A549 (cell line): ENCODE measurements at regions not wholly inside any gene's neighbourhood (a gene's known extent, or its start where the extent isn't known, plus 50 kb on each side); places are given as distances from the start of the nearest gene placed in this dataset.

ENCODE experiments used
- ATAC-seq, 2 experiments: fragments of 200-7000 bp in 1 of 2; fragments of >200 bp in 1 of 2; cut with Nextera tagmentation in 1 of 2; cut with Tn5 transposase in 1 of 2; 3 replicates each; pipeline versions ENCODE4 v1.8.0 to v1.9.1; 2018 to 2020; ENCODE audit warnings: mild to moderate bottlenecking in 1 of 2, moderate library complexity in 1 of 2
- CTCF ChIA-PET: fragments of 300-600 bp; sonication (Branson Sonifier 250); formaldehyde crosslinking; extraction: SDS; loops from one replicate; lab custom pipeline; 2021; ENCODE audit warnings: antibody characterized with exemption, inconsistent platforms; lab: Yijun Ruan, JAX
- POLR2A ChIA-PET: fragments of 350-600 bp; formaldehyde crosslinking; extraction: SDS; loops from one replicate; lab custom pipeline; 2021; ENCODE audit warnings: antibody characterized with exemption, inconsistent platforms; lab: Yijun Ruan, JAX
- DNase-seq, 2 experiments: peaks; one replicate each; pipeline versions ENCODE4 v3.0.0 to v3.0.0-alpha.2; 2011 to 2016; ENCODE audit warnings: low read depth in 1 of 2, low spot score in 1 of 2
- FAIRE-seq: peaks from 2 replicates; lab custom pipeline; 2011; peaks lifted over from hg19 to GRCh38; lab: Jason Lieb, UNC
- H3K27ac ChIP-seq, 2 experiments: fragments of >200 bp; sonication (Bioruptor Twin); formaldehyde crosslinking; 3 replicates each; pipeline ENCODE4 v1.5.1; 2016 to 2017
- H3K4me1 ChIP-seq: fragments of >200 bp; sonication (Bioruptor Twin); formaldehyde crosslinking; 3 replicates; pipeline ENCODE4 v1.6.1; 2016
- H3K4me2 ChIP-seq: fragments of >200 bp; sonication (Bioruptor Twin); formaldehyde crosslinking; 3 replicates; pipeline ENCODE4 v1.6.1; 2016
- H3K4me3 ChIP-seq: fragments of >200 bp; sonication (Bioruptor Twin); formaldehyde crosslinking; 3 replicates; pipeline ENCODE4 v1.5.1; 2016
- H3K9me3 ChIP-seq: fragments of >200 bp; sonication (Bioruptor Twin); formaldehyde crosslinking; 3 replicates; pipeline ENCODE4 v1.6.1; 2016
- EHMT2 ChIP-seq: fragments of 200-600 bp; sonication (generic); IDR thresholded peaks from 2 replicates; pipeline ENCODE4 v1.6.1; 2016; ENCODE audit warnings: antibody characterized with exemption, low read depth, mild to moderate bottlenecking, moderate library complexity
- ESRRA ChIP-seq: fragments of 150-350 bp; IDR thresholded peaks from 2 replicates; pipeline ENCODE4 v1.6.1; 2014; ENCODE audit warnings: mild to moderate bottlenecking, low read length, borderline replicate concordance
- FOSB ChIP-seq: fragments of 250-450 bp; sonication (Bioruptor Pico); IDR thresholded peaks from 2 replicates; pipeline ENCODE4 v1.5.0; 2020; ENCODE audit warnings: mild to moderate bottlenecking, moderate library complexity
- FOSL2 ChIP-seq, 2 experiments: fragments of 450-650 bp in 1 of 2; fragments of >200 bp in 1 of 2; sonication (Bioruptor Twin) in 1 of 2; formaldehyde crosslinking; IDR thresholded peaks; 2 replicates each; pipeline versions ENCODE4 v1.5.0 to v1.6.1; 2016 to 2020; ENCODE audit warnings: mild to moderate bottlenecking in 1 of 2, moderate library complexity in 1 of 2
- HDAC2 ChIP-seq: fragments of 200-600 bp; sonication (generic); IDR thresholded peaks from 2 replicates; pipeline ENCODE4 v1.6.1; 2016
- HOXB5 ChIP-seq: fragments of 250-450 bp; sonication (Bioruptor Pico); IDR thresholded peaks from 2 replicates; pipeline ENCODE4 v1.5.0; 2020; ENCODE audit warnings: mild to moderate bottlenecking, moderate library complexity
- KDM1A ChIP-seq: fragments of 200-600 bp; sonication (generic); IDR thresholded peaks from 2 replicates; pipeline ENCODE4 v1.6.1; 2016; ENCODE audit warnings: low read depth, mild to moderate bottlenecking
- KDM5A ChIP-seq: fragments of 200-600 bp; sonication (generic); IDR thresholded peaks from 2 replicates; pipeline ENCODE4 v1.6.1; 2016; ENCODE audit warnings: antibody characterized with exemption, mild to moderate bottlenecking
- MAFK ChIP-seq: fragments of 450-650 bp; IDR thresholded peaks from 2 replicates; pipeline ENCODE4 v1.6.1; 2014; ENCODE audit not compliant: partially characterized antibody
- MYC ChIP-seq: IDR thresholded peaks from 2 replicates; pipeline ENCODE4 v1.6.1; 2012; ENCODE audit warnings: mild to moderate bottlenecking, inconsistent platforms, low read length, improper control_type of control experiment, borderline replicate concordance
- POLR2AphosphoS2 ChIP-seq: conservative IDR thresholded peaks from 2 replicates; pipeline ENCODE4 v1.6.1; 2012; ENCODE audit warnings: low read length, improper control_type of control experiment, inconsistent platforms
- RAD21 ChIP-seq, 2 experiments: fragments of >200 bp in 1 of 2; sonication (Bioruptor Twin) in 1 of 2; formaldehyde crosslinking in 1 of 2; IDR thresholded peaks in 1 of 2; conservative IDR thresholded peaks in 1 of 2; 2 replicates in 1 of 2; 3 replicates in 1 of 2; pipeline ENCODE4 v1.6.1; 2012 to 2018; ENCODE audit warnings: inconsistent platforms in 1 of 2
- RARB ChIP-seq: fragments of 250-450 bp; sonication (Bioruptor Pico); IDR thresholded peaks from 2 replicates; pipeline ENCODE4 v1.8.0; 2021; ENCODE audit warnings: mild to moderate bottlenecking, moderate library complexity
- RFX5 ChIP-seq: fragments of 450-650 bp; IDR thresholded peaks from 2 replicates; pipeline ENCODE4 v1.7.1; 2014; ENCODE audit warnings: antibody characterized with exemption, mild to moderate bottlenecking, moderate library complexity
- SREBF2 ChIP-seq: fragments of 450-650 bp; IDR thresholded peaks from 2 replicates; pipeline ENCODE4 v1.6.1; 2014; ENCODE audit warnings: mild to moderate bottlenecking, moderate library complexity
- TP53 ChIP-seq: fragments of 250-450 bp; sonication (Bioruptor Pico); IDR thresholded peaks from 2 replicates; pipeline ENCODE4 v1.5.0; 2021; ENCODE audit warnings: mild to moderate bottlenecking, moderate library complexity
- ZC3H11A ChIP-seq: fragments of 450-650 bp; IDR thresholded peaks from 2 replicates; pipeline ENCODE4 v1.6.1; 2014; ENCODE audit warnings: antibody characterized with exemption, mild to moderate bottlenecking
- ZFP36 ChIP-seq: fragments of 450-650 bp; IDR thresholded peaks from 2 replicates; pipeline ENCODE4 v1.6.1; 2014; ENCODE audit warnings: borderline replicate concordance; ENCODE audit not compliant: partially characterized antibody
- WGBS: methylation state at CpG from one replicate; pipeline ENCODE4 v1.1.6; 2017; ENCODE audit errors: missing lambda C conversion rate; 5-methylcytosine and 5-hydroxymethylcytosine counted together
- TF ChIP-seq, protein P1 (sequence below): fragments of 150-350 bp; IDR thresholded peaks from 2 replicates; pipeline ENCODE4 v1.6.1; 2014; ENCODE audit warnings: low read depth, mild to moderate bottlenecking, low read length
- TF ChIP-seq, protein P2 (sequence below): fragments of >200 bp; sonication (Bioruptor Twin); formaldehyde crosslinking; IDR thresholded peaks from 3 replicates; pipeline ENCODE4 v1.6.1; 2016
- TF ChIP-seq, protein P3 (sequence below): fragments of 250-450 bp; sonication (Bioruptor Pico); IDR thresholded peaks from 2 replicates; pipeline ENCODE4 v1.5.0; 2021; ENCODE audit warnings: mild to moderate bottlenecking, moderate library complexity, borderline replicate concordance
- TF ChIP-seq, protein P4 (sequence below): IDR thresholded peaks from 2 replicates; pipeline ENCODE4 v1.6.1; 2012

DNA sequence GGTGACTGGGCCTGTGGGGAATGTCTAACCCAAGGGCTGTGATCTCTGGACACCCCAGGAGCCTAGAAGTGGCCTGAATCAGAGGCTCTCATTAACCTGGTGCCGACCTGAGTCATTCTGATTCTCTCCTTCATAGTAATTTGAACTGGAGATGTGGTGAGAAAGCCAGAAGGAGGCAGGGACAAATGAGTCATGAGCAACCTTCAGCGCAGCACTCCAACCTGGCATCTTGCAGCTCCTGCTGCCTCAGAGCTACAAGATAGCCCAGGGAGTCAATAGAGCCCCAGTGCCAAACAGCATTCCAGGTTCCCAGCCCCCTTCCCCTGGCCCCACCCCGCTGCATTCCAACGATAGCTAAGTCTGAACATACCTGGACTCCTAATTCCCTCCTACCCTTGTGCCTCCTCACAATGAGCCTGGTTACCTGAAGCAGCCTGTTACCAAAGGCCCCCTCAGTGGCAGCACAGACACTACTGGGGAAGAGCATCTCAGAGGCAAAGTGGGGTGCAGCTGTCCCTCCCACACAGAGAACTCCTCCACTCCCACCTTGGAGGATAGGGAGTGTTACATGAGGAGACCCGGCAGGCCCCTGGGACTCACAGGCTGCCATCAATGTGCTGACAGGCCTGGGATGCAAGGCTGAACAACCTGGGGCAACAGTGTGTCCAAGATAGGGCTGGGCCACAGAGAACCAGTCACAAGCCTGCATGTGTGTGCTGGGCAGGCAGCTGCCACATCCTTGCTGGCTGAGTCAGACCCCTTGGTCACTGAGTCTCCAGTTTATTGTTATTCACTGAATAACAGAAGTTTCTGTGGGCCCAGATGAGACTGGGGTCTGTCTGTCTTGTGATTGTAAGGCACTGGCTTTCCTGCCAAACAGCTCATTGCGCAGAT is 76.8 kb upstream of the LEP start:
- Histone ChIP-seq H3K4me3 (no peak overlapping the region), H3K4me1 (peaks cover 25% of the 10 kb centered on the region), H3K27ac (peak overlapping the region in 1 of 2 experiments; percentile 61; a peak in 3 of 6 replicates), H3K9me3 (no peaks in the 10 kb centered on the region)
- CTCF ChIA-PET = interaction anchor here (0.9 to 2.6 kb wide), 5 partner anchors 10 to 62 kb away, joined by 3 to 16 read pairs (median 3); no protein-coding TSS in a partner anchor
- POLR2A ChIA-PET = interaction anchor here (1.0 kb wide), 1 partner anchor 29 kb away, joined by 3 read pairs; no protein-coding TSS in a partner anchor
- peak; percentile 52 to 57 for DNase-seq
- WGBS = 50% methylated on average over 5 of the region's 6 CpGs
- no peak for TF ChIP-seq MYC
- TF ChIP-seq HOXB5 = no peak
- no peak for TF ChIP-seq TP53 (CRISPR knock-in tag)
- TF ChIP-seq, protein P1, sequence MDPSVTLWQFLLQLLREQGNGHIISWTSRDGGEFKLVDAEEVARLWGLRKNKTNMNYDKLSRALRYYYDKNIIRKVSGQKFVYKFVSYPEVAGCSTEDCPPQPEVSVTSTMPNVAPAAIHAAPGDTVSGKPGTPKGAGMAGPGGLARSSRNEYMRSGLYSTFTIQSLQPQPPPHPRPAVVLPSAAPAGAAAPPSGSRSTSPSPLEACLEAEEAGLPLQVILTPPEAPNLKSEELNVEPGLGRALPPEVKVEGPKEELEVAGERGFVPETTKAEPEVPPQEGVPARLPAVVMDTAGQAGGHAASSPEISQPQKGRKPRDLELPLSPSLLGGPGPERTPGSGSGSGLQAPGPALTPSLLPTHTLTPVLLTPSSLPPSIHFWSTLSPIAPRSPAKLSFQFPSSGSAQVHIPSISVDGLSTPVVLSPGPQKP = no peak
- no peak for TF ChIP-seq HDAC2
- TF ChIP-seq FOSL2 (IDR thresholded peaks at IDR 0.05) = 0 out of 2 replicates have a peak, but pooled peaks have one; percentile 25
- peak; percentile 34; the same call in 1 of the 2 replicates for TF ChIP-seq FOSL2 (CRISPR knock-in tag; IDR thresholded peaks at IDR 0.05)
- no peak for TF ChIP-seq ESRRA
- TF ChIP-seq FOSB = no peak
- TF ChIP-seq, all 56 proteins: peak for 1
- peak overlapping the region; percentile 54 for H3K4me2 ChIP-seq
- FAIRE-seq = no peak
- ATAC-seq = peak; percentile 66 to 68

DNA sequence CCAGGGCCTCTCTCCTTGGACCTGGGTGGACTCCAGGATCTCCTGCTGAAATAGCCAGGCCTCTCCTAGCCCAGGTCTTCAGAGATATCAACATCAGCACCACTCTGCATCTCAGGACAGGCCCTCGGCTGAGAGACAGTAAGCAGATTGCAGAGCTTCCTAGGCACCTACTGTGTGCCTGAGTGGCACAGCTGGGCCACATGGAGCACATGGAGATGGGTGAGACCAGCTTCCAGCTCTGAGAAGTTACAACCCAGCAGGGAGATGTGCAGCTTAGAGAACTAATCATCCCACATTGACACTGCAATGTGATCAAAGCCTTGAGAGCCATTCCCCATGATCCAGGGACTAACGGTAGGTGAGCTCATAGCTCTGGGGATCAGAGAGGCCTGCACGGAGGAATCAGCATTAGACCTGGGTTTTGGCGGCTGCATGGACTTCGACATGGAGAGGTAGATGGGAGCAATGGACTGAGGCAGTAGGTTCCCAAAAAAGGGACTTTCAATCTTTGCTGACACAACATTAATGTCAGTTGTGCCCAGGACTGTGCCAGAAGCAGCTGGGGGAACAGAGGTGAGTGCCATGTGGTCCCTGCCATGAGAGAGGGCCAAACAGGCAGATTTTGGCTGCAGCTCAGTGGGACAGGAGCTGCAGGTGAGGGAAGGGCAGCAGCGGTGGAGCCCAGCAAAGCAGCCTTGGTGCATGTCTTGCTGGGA is 76.0 kb upstream of the LEP start:
- Histone ChIP-seq H3K27ac (peak overlapping the region in 1 of 2 experiments; percentile 34; a peak in 2 of 6 replicates), H3K4me3 (no peak overlapping the region), H3K4me1 (peaks cover 25% of the 10 kb centered on the region), H3K9me3 (no peaks in the 10 kb centered on the region), H3K4me2 (0 out of 3 replicates have a peak overlapping the region, but pooled peaks have one; percentile 54)
- no peak for ATAC-seq
- ChIA-PET CTCF (interaction anchor here (0.9 to 6.7 kb wide), 5 partner anchors 11 to 44 kb away, joined by 3 to 33 read pairs (median 4); no protein-coding TSS in a partner anchor), POLR2A (interaction anchor here (1.0 kb wide), 1 partner anchor 29 kb away, joined by 3 read pairs; no protein-coding TSS in a partner anchor)
- TF ChIP-seq MAFK (peak; percentile 79), RARB (CRISPR knock-in tag) (no peak)
- WGBS = 88% methylated on average over 5 of the region's 6 CpGs
- FAIRE-seq = no peak
- DNase-seq = no peak

DNA sequence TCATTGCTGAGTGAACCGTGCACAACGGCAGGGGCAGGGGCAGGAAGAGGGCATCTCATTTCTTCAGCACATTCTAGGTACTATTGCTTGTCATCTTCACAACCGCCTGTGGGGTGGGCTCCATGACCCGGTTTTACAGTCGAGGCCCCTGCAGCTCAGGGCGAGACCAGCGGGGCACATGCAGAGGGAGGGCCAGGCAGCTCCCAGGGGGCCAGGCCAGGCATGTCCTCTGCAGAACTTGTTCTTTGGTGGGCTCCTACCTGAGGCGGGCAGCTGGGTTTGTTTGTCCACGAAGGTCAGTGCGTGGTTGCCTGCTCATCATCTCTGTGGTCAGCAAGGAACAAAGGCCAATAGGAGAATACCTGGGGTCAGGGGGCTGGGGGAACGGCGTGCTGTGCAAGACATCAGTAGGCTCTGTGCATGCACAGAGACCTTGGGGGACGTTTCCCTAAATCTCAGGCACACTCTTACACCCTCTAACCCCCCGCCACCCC is 75.1 kb upstream of the LEP start:
- no peak for FAIRE-seq
- POLR2A ChIA-PET = interaction anchor here (0.6 kb wide), 1 partner anchor 112 kb away, joined by 3 read pairs; no protein-coding TSS in a partner anchor
- Histone ChIP-seq H3K4me2 (no peak overlapping the region; the same call in 2 of the 3 replicates), H3K4me1 (peaks cover 25% of the 10 kb centered on the region), H3K27ac (no peak overlapping the region), H3K4me3 (no peak overlapping the region), H3K9me3 (no peaks in the 10 kb centered on the region)
- CTCF ChIA-PET = interaction anchor here (2.6 to 6.7 kb wide), 2 partner anchors 29 to 43 kb away, joined by 16 to 33 read pairs; no protein-coding TSS in a partner anchor
- 68% methylated on average over 10 of the region's 14 CpGs for WGBS
- DNase-seq = no peak
- ATAC-seq = no peak
- TF ChIP-seq KDM1A = no peak
- TF ChIP-seq, protein P2, sequence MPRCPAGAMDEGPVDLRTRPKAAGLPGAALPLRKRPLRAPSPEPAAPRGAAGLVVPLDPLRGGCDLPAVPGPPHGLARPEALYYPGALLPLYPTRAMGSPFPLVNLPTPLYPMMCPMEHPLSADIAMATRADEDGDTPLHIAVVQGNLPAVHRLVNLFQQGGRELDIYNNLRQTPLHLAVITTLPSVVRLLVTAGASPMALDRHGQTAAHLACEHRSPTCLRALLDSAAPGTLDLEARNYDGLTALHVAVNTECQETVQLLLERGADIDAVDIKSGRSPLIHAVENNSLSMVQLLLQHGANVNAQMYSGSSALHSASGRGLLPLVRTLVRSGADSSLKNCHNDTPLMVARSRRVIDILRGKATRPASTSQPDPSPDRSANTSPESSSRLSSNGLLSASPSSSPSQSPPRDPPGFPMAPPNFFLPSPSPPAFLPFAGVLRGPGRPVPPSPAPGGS = no peak
- TF ChIP-seq RAD21 (conservative IDR thresholded peaks at IDR 0.05 in 1 of 2, IDR thresholded peaks at IDR 0.05 in 1 of 2) = no peak
- TF ChIP-seq ZFP36 = no peak
- no peak for TF ChIP-seq TP53 (CRISPR knock-in tag)
- no peak for TF ChIP-seq EHMT2
- TF ChIP-seq, protein P3, sequence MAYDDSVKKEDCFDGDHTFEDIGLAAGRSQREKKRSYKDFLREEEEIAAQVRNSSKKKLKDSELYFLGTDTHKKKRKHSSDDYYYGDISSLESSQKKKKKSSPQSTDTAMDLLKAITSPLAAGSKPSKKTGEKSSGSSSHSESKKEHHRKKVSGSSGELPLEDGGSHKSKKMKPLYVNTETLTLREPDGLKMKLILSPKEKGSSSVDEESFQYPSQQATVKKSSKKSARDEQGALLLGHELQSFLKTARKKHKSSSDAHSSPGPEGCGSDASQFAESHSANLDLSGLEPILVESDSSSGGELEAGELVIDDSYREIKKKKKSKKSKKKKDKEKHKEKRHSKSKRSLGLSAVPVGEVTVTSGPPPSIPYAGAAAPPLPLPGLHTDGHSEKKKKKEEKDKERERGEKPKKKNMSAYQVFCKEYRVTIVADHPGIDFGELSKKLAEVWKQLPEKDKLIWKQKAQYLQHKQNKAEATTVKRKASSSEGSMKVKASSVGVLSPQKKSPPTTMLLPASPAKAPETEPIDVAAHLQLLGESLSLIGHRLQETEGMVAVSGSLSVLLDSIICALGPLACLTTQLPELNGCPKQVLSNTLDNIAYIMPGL (CRISPR knock-in tag) = no peak
- TF ChIP-seq RFX5 = no peak
- TF ChIP-seq ZC3H11A = no peak
- no peak for TF ChIP-seq KDM5A
- TF ChIP-seq POLR2AphosphoS2 = no peak
- TF ChIP-seq, protein P4, sequence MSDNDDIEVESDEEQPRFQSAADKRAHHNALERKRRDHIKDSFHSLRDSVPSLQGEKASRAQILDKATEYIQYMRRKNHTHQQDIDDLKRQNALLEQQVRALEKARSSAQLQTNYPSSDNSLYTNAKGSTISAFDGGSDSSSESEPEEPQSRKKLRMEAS = no peak
- no peak for TF ChIP-seq SREBF2
- TF ChIP-seq, protein P1 = no peak
